Naive thymus-derived CD4-positive, alpha-beta T cell (primary cell): ENCODE measurements at regions not wholly inside any gene's neighbourhood (a gene's known extent, or its start where the extent isn't known, plus 50 kb on each side); places are given as distances from the start of the nearest gene placed in this dataset.
"Not testable (repeated sequence)": the region's sequence is repeated elsewhere in the genome, so short reads cannot be mapped to it uniquely, and the experiment has no call there.

Experiments
- ATAC-seq: fragments of 150-1000 bp; cut with Tn5 transposase; 2 replicates; pipeline ENCODE4 v1.10.0; 2021; ENCODE audit warnings: mild to moderate bottlenecking, moderate library complexity
- CTCF ChIA-PET: fragments of 350-600 bp; sonication (Branson Sonifier 250); formaldehyde crosslinking; loops from one replicate; lab custom pipeline; 2021; ENCODE audit warnings: antibody characterized with exemption; lab: Charles Lee
- POLR2A ChIA-PET: fragments of 350-600 bp; sonication (Branson Sonifier 250); formaldehyde crosslinking; loops from one replicate; lab custom pipeline; 2021; ENCODE audit warnings: antibody characterized with exemption, inconsistent platforms; lab: Charles Lee
- DNase-seq, 9 donors: peaks; one replicate each; pipeline versions ENCODE4 v3.0.0 to v3.0.0-alpha.2; 2020 to 2022; ENCODE audit warnings: mixed read lengths in 1 of 9
- H3K27ac ChIP-seq: one replicate; pipeline ENCODE4 v1.7.0; 2013; ENCODE audit warnings: mild to moderate bottlenecking, low read depth, low read length, moderate library complexity
- H3K27me3 ChIP-seq, 2 donors: one replicate each; pipeline ENCODE4 v1.7.0; 2013; ENCODE audit warnings: low read length in 2 of 2, mild to moderate bottlenecking in 2 of 2, moderate library complexity in 2 of 2; ENCODE audit not compliant: control insufficient read depth in 2 of 2, insufficient read depth in 2 of 2
- H3K36me3 ChIP-seq, 3 experiments: 1 replicate in 2 of 3; 2 replicates in 1 of 3; pipeline ENCODE4 v1.7.0; 2013; ENCODE audit warnings: low read length in 3 of 3, mild to moderate bottlenecking in 3 of 3, moderate library complexity in 1 of 3; ENCODE audit not compliant: insufficient read depth in 3 of 3, control insufficient read depth in 2 of 3
- H3K4me1 ChIP-seq, 2 donors: one replicate each; pipeline ENCODE4 v1.7.0; 2013; ENCODE audit warnings: low read length in 2 of 2, mild to moderate bottlenecking in 2 of 2, moderate library complexity in 1 of 2; ENCODE audit not compliant: control insufficient read depth in 2 of 2, insufficient read depth in 2 of 2
- H3K4me3 ChIP-seq: 2 replicates; pipeline ENCODE4 v1.7.0; 2013; ENCODE audit warnings: mild to moderate bottlenecking, low read length
- H3K9me3 ChIP-seq, 3 experiments: 1 replicate in 2 of 3; 2 replicates in 1 of 3; pipeline ENCODE4 v1.7.0; 2013; ENCODE audit warnings: low read length in 3 of 3; ENCODE audit not compliant: control insufficient read depth in 2 of 3
- H3K27ac Mint-ChIP-seq, 9 donors: one replicate each; pipeline ENCODE4 v1.8.0; 2020 to 2022; ENCODE audit warnings: mixed read lengths in 9 of 9, mild to moderate bottlenecking in 8 of 9, moderate library complexity in 5 of 9, inconsistent platforms in 2 of 9
- H3K27me3 Mint-ChIP-seq, 5 donors: one replicate each; pipeline ENCODE4 v1.8.0; 2021 to 2022; ENCODE audit warnings: mixed read lengths in 5 of 5, mild to moderate bottlenecking in 1 of 5
- H3K36me3 Mint-ChIP-seq, 5 donors: one replicate each; pipeline ENCODE4 v1.8.0; 2020 to 2022; ENCODE audit warnings: mixed read lengths in 5 of 5, mild to moderate bottlenecking in 3 of 5, inconsistent platforms in 1 of 5
- H3K4me1 Mint-ChIP-seq, 7 donors: one replicate each; pipeline ENCODE4 v1.8.0; 2020 to 2022; ENCODE audit warnings: mixed read lengths in 7 of 7, mild to moderate bottlenecking in 3 of 7, inconsistent platforms in 1 of 7
- H3K4me3 Mint-ChIP-seq, 10 donors: one replicate each; pipeline ENCODE4 v1.8.0; 2020 to 2022; ENCODE audit warnings: mild to moderate bottlenecking in 10 of 10, mixed read lengths in 10 of 10, moderate library complexity in 6 of 10, inconsistent platforms in 2 of 10
- H3K9me3 Mint-ChIP-seq, 11 donors: one replicate each; pipeline ENCODE4 v1.8.0; 2020 to 2022; ENCODE audit warnings: mixed read lengths in 11 of 11, mild to moderate bottlenecking in 4 of 11, inconsistent platforms in 1 of 11, moderate library complexity in 1 of 11
- intact Hi-C, 2 donors: fragments of 100-400 bp; cut with micrococcal nuclease; formaldehyde crosslinking; loops; one replicate each; pipeline ENCODE4 v1.15.1; 2023

DNA sequence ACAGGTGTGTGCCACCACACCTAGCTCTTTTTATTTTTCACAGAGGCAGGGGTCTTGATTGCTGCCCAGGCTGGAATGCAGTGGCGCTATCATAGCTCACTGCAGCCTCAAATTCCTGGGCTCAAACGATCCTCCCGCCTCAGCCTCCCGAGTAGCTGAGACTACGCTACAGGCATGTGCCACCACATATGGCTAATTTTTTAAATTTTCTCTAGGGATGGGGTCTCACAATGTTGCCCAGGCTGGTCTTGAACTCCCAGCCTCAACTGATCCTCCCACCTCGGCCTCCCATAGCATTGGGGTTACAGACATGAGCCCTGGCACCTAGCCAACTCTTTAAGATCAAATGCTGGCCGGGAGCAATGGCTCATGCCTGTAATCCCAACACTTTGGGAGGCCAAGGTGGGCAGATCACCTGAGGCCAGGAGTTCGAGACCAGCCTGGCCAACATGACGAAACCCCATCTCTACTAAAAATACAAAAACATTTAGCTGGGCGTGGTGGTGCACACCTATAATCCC is 50.6 kb upstream of the MYL10 start:
- H3K9me3 ChIP-seq, CTCF ChIA-PET, ATAC-seq, H3K4me1 Mint-ChIP-seq, H3K27ac Mint-ChIP-seq, POLR2A ChIA-PET, DNase-seq, H3K9me3 Mint-ChIP-seq, H3K4me1 ChIP-seq, H3K4me3 ChIP-seq, H3K36me3 Mint-ChIP-seq, H3K4me3 Mint-ChIP-seq, H3K36me3 ChIP-seq, intact Hi-C loops, H3K27ac ChIP-seq, H3K27me3 ChIP-seq, H3K27me3 Mint-ChIP-seq: not testable (repeated sequence)

DNA sequence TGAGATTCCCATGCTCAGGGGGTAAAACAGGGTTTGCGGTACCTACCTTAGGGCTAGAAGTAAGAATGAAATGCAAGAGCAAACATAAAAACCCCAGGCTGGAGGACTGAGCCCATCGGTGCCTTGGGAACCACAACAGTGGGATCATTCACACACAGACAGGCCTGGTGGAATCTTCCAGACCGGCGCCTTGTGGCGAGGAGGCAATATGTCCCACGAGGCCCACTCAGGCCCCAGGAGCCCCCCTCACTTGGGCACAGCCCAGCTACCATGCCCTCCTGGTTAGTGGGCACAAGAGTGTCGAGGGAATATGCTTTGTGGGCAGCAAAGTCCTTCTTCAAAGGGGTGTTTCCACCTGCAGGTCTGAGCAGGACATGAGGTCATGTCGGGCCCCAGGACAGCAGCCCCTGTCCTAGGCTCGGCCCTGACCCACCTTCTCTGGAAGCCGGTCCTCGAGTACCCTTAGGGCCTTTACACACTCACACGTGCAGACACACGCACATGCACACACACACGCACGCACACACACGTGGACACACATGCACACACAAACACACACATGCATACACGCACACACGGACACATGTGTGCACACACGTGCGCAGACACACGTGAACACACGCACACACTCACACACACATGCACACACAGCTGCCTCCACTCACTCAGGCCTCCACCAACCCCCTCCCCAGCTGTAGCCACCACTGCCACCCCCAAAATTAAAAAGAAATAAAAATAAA is 51.5 kb upstream of the MYL10 start:
- Mint-ChIP-seq H3K27me3 (peaks cover 0 to 3% (median 0%) of the 10 kb centered on the region in 5 donors), H3K4me3 (no peak overlapping the region), H3K4me1 (no peaks in the 10 kb centered on the region), H3K27ac (no peak overlapping the region), H3K9me3 (no peaks in the 10 kb centered on the region), H3K36me3 (no peaks in the 10 kb centered on the region)
- ATAC-seq (no peak), DNase-seq (no peak)
- H3K4me1 ChIP-seq: no peaks in the 10 kb centered on the region
- no peaks in the 10 kb centered on the region for H3K27me3 ChIP-seq
- ChIA-PET POLR2A (no interaction called here), CTCF (interaction anchor here (0.6 kb wide), 1 partner anchor 126 kb away, joined by 3 read pairs; no protein-coding TSS in a partner anchor)
- intact Hi-C loops: no loop called here
- H3K36me3 ChIP-seq: no peaks in the 10 kb centered on the region
- no peaks in the 10 kb centered on the region for H3K9me3 ChIP-seq
- H3K4me3 ChIP-seq: no peak overlapping the region
- no peak overlapping the region for H3K27ac ChIP-seq

DNA sequence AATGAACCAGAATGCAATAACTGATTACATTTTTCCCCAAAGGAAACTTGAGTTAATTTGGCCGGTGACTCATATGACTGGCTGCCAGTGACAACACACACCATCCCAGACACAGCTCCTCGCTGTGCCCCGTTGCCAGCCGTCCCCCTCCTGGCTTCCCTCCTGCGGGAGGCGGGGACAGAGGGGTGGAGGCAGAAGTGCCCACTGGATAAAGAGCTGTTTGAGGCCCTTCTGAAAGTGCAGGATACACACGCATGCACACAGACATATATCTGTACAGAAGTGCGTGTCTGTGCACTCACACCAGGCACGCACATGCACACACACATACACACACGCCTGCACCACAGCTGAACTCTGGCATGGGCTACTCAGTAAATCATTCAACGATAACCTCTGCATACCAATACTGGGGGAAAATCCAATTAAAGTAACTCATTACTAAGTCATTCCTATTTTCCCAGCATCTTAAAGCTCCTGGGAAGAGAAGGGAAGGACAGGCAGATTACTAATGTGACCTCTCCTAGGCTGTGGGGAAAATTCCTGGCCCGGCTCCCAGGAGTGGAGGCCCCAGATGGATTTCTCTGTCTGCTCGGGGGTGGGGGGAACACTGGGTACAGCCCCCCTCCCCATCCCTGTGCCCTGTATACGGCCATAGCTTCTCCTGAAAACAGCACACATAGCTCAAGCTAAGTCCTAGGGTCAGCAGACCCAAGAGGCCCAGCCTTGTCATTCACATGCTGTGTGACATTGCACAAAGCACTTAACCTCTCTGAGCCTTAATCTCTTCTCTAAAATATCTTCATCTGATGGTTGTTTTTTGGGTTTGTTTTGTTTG is 52.3 kb upstream of the MYL10 start:
- Histone ChIP-seq H3K27me3 (no peaks in the 10 kb centered on the region), H3K9me3 (no peaks in the 10 kb centered on the region), H3K4me1 (no peaks in the 10 kb centered on the region), H3K4me3 (no peak overlapping the region), H3K36me3 (no peaks in the 10 kb centered on the region), H3K27ac (no peak overlapping the region)
- CTCF ChIA-PET: interaction anchor here (0.6 to 0.9 kb wide), 2 partner anchors 10 to 125 kb away, joined by 3 read pairs; no protein-coding TSS in a partner anchor
- Mint-ChIP-seq H3K27ac (no peak overlapping the region), H3K4me1 (no peaks in the 10 kb centered on the region), H3K27me3 (peaks cover 0 to 3% (median 0%) of the 10 kb centered on the region in 5 donors), H3K4me3 (no peak overlapping the region), H3K36me3 (no peaks in the 10 kb centered on the region), H3K9me3 (no peaks in the 10 kb centered on the region)
- no peak for DNase-seq
- intact Hi-C loops: no loop called here
- POLR2A ChIA-PET: no interaction called here
- ATAC-seq: no peak

DNA sequence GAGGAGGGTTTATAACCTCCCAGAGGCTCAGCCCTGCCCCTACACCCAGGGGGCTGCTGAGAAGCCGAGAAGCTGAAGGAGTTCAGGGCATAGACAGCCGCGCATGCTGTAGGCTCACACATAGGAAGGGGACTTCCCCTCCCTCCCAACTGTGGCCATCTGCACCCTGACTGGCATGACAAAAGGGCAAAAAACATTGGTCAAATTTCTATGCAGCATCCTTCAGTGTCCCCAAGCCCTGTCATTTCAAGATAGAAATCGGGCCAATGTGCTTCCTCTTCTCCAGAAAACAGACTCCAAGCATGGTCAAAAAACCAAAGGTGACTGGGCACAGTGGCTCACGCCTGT is 55.9 kb upstream of the MYL10 start:
- no peaks in the 10 kb centered on the region for H3K9me3 ChIP-seq
- no peak overlapping the region for H3K27ac ChIP-seq
- no peaks in the 10 kb centered on the region for H3K36me3 Mint-ChIP-seq
- intact Hi-C loops: loop anchor here in 1 of 2 donors (5.0 kb wide), 1 partner anchor 57 kb away; no protein-coding TSS in a partner anchor
- H3K27me3 ChIP-seq: no peaks in the 10 kb centered on the region
- H3K27ac Mint-ChIP-seq: no peak overlapping the region
- H3K4me1 Mint-ChIP-seq: no peaks in the 10 kb centered on the region
- ChIA-PET POLR2A (no interaction called here), CTCF (interaction anchor here (0.7 kb wide), 1 partner anchor 606 kb away, joined by 3 read pairs; no protein-coding TSS in a partner anchor)
- no peak overlapping the region for H3K4me3 ChIP-seq
- H3K36me3 ChIP-seq: no peaks in the 10 kb centered on the region
- ATAC-seq (no peak), DNase-seq (no peak)
- no peaks in the 10 kb centered on the region for H3K9me3 Mint-ChIP-seq
- no peaks in the 10 kb centered on the region for H3K27me3 Mint-ChIP-seq
- H3K4me3 Mint-ChIP-seq: no peak overlapping the region
- no peaks in the 10 kb centered on the region for H3K4me1 ChIP-seq

DNA sequence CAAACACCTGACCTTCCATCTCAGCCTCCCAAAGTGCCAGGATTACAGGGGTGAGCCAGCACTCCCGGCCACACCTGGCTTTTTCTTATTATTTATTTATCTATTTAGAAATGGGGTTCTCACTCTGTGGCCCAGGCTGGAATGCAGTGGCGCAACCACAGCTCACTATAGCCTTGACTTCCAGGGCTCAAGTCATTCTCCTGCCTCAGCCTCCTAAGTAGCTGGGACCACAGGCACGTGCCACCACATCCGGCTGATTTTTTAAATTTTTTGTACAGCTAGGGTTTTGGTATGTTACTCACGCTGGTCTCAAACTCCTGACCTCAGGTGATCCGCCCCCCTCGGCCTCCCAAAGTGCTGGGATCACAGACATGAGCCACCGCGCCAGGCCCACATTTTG is 56.9 kb upstream of the MYL10 start:
- DNase-seq (no peak), ATAC-seq (no peak)
- intact Hi-C loops: loop anchor here in 1 of 2 donors (5.0 kb wide), 1 partner anchor 56 kb away; no protein-coding TSS in a partner anchor
- Histone ChIP-seq H3K4me1 (no peaks in the 10 kb centered on the region), H3K27ac (no peak overlapping the region), H3K4me3 (no peak overlapping the region), H3K36me3 (no peaks in the 10 kb centered on the region), H3K27me3 (no peaks in the 10 kb centered on the region), H3K9me3 (no peaks in the 10 kb centered on the region)
- no peaks in the 10 kb centered on the region for H3K4me1 Mint-ChIP-seq
- ChIA-PET CTCF (interaction anchor here (0.7 to 1.4 kb wide), 2 partner anchors 123 to 585 kb away, joined by 3 read pairs; no protein-coding TSS in a partner anchor), POLR2A (no interaction called here)
- no peaks in the 10 kb centered on the region for H3K27me3 Mint-ChIP-seq
- no peak overlapping the region for H3K4me3 Mint-ChIP-seq
- no peaks in the 10 kb centered on the region for H3K36me3 Mint-ChIP-seq
- no peaks in the 10 kb centered on the region for H3K9me3 Mint-ChIP-seq
- no peak overlapping the region for H3K27ac Mint-ChIP-seq

DNA sequence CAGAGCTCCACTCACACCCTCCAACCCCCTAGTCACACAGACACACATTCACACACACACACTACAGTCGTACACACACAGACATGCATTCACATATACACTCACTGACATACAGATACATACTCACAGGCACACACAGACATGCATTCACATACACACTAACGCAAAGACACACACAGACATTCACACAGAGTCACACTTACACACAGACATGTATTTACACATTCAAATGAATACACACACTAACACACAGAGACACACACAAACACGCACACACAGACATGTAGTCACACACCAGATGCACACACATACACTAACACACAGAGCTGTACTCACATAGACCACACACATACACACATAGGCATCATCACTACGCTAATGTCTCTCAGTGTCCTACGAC is 58.0 kb upstream of the MYL10 start:
- CTCF ChIA-PET: interaction anchor here (0.8 to 1.4 kb wide), 2 partner anchors 584 to 1294 kb away, joined by 3 read pairs; no protein-coding TSS in a partner anchor
- intact Hi-C loops: loop anchor here in 1 of 2 donors (5.0 kb wide), 1 partner anchor 55 kb away; no protein-coding TSS in a partner anchor

More for the DNA sequence above, 58.0 kb upstream of the MYL10 start:
- POLR2A ChIA-PET: no interaction called here
- no peaks in the 10 kb centered on the region for H3K36me3 ChIP-seq
- Mint-ChIP-seq H3K4me3 (no peak overlapping the region), H3K4me1 (peaks cover 0 to 5% (median 0%) of the 10 kb centered on the region in 7 donors), H3K9me3 (no peaks in the 10 kb centered on the region), H3K27me3 (no peaks in the 10 kb centered on the region), H3K27ac (no peak overlapping the region), H3K36me3 (no peaks in the 10 kb centered on the region)
- DNase-seq: no peak
- no peaks in the 10 kb centered on the region for H3K9me3 ChIP-seq
- no peak overlapping the region for H3K27ac ChIP-seq
- no peak overlapping the region for H3K4me3 ChIP-seq
- H3K27me3 ChIP-seq: no peaks in the 10 kb centered on the region
- no peaks in the 10 kb centered on the region for H3K4me1 ChIP-seq
- no peak for ATAC-seq
